Ishikawa (cell line): ENCODE measurements at regions not wholly inside any gene's neighbourhood (a gene's known extent, or its start where the extent isn't known, plus 50 kb on each side); places are given as distances from the start of the nearest gene placed in this dataset.

Experiments
- CEBPB ChIP-seq: IDR thresholded peaks from 2 replicates; pipeline ENCODE4 v1.6.1; 2012
- EGR1 ChIP-seq: IDR thresholded peaks from 2 replicates; pipeline ENCODE4 v1.6.1; 2012
- EP300 ChIP-seq: IDR thresholded peaks from 2 replicates; pipeline ENCODE4 v1.6.1; 2012; ENCODE audit warnings: borderline replicate concordance
- MAX ChIP-seq: IDR thresholded peaks from 2 replicates; pipeline ENCODE4 v1.6.1; 2012
- TCF12 ChIP-seq: IDR thresholded peaks from 2 replicates; pipeline ENCODE4 v1.6.1; 2012; ENCODE audit warnings: low read depth
- TF ChIP-seq, protein P1 (sequence below): IDR thresholded peaks from 2 replicates; pipeline ENCODE4 v1.6.1; 2012
- TF ChIP-seq, protein P2 (sequence below): IDR thresholded peaks from 2 replicates; pipeline ENCODE4 v1.6.1; 2012; ENCODE audit warnings: low read depth, mild to moderate bottlenecking

GRCh38 chr2:4882421-4882820 is 809.8 kb upstream of the SOX11 start:
- TF ChIP-seq MAX (no peak), CEBPB (no peak), EP300 (no peak), EGR1 (no peak), TCF12 (no peak)
- TF ChIP-seq, protein P1, sequence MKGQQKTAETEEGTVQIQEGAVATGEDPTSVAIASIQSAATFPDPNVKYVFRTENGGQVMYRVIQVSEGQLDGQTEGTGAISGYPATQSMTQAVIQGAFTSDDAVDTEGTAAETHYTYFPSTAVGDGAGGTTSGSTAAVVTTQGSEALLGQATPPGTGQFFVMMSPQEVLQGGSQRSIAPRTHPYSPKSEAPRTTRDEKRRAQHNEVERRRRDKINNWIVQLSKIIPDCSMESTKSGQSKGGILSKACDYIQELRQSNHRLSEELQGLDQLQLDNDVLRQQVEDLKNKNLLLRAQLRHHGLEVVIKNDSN = no peak
- TF ChIP-seq, protein P2, sequence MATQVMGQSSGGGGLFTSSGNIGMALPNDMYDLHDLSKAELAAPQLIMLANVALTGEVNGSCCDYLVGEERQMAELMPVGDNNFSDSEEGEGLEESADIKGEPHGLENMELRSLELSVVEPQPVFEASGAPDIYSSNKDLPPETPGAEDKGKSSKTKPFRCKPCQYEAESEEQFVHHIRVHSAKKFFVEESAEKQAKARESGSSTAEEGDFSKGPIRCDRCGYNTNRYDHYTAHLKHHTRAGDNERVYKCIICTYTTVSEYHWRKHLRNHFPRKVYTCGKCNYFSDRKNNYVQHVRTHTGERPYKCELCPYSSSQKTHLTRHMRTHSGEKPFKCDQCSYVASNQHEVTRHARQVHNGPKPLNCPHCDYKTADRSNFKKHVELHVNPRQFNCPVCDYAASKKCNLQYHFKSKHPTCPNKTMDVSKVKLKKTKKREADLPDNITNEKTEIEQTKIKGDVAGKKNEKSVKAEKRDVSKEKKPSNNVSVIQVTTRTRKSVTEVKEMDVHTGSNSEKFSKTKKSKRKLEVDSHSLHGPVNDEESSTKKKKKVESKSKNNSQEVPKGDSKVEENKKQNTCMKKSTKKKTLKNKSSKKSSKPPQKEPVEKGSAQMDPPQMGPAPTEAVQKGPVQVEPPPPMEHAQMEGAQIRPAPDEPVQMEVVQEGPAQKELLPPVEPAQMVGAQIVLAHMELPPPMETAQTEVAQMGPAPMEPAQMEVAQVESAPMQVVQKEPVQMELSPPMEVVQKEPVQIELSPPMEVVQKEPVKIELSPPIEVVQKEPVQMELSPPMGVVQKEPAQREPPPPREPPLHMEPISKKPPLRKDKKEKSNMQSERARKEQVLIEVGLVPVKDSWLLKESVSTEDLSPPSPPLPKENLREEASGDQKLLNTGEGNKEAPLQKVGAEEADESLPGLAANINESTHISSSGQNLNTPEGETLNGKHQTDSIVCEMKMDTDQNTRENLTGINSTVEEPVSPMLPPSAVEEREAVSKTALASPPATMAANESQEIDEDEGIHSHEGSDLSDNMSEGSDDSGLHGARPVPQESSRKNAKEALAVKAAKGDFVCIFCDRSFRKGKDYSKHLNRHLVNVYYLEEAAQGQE = no peak
